NCI-H2029 (cell line): ENCODE measurements at regions not wholly inside any gene's neighbourhood (a gene's known extent, or its start where the extent isn't known, plus 50 kb on each side); places are given as distances from the start of the nearest gene placed in this dataset.

Experiments used
- DNase-seq: peaks from one replicate; lab custom pipeline; 2025; lab: John Stamatoyannopoulos, UW

- no peak for DNase-seq
These were observed 194.6 kb upstream of the PDE1C start for GRCh38 chr7:32264702-32265284.

GRCh38 chr7:32263611-32264010, 193.4 kb upstream of the PDE1C start:
- DNase-seq: no peak

GRCh38 chr7:32262315-32262714, 192.1 kb upstream of the PDE1C start:
- no peak for DNase-seq

- DNase-seq: peak; percentile 94
These were observed 189.9 kb upstream of the PDE1C start for GRCh38 chr7:32259931-32260596.

- DNase-seq: no peak
These were observed 188.1 kb upstream of the PDE1C start for GRCh38 chr7:32258265-32258664.

- DNase-seq: peak; percentile 9
These were observed 187.4 kb upstream of the PDE1C start for GRCh38 chr7:32257621-32258020.

GRCh38 chr7:32256811-32257210, 186.6 kb upstream of the PDE1C start:
- no peak for DNase-seq

- no peak for DNase-seq
These were observed 186.2 kb upstream of the PDE1C start for GRCh38 chr7:32256376-32256775.

GRCh38 chr7:32255036-32255435, 184.8 kb upstream of the PDE1C start:
- DNase-seq: no peak

- no peak for DNase-seq
These were observed 183.1 kb upstream of the PDE1C start for GRCh38 chr7:32253299-32253698.

- no peak for DNase-seq
These were observed 181.5 kb upstream of the PDE1C start for GRCh38 chr7:32251659-32252058.

- DNase-seq: no peak
These were observed 180.5 kb upstream of the PDE1C start for GRCh38 chr7:32250471-32251260.

GRCh38 chr7:32250003-32250402, 179.8 kb upstream of the PDE1C start:
- DNase-seq: no peak

GRCh38 chr7:32248522-32248921, 178.3 kb upstream of the PDE1C start:
- DNase-seq: no peak

GRCh38 chr7:32244806-32245345, 174.7 kb upstream of the PDE1C start:
- DNase-seq: no peak

- no peak for DNase-seq
These were observed 173.6 kb upstream of the PDE1C start for GRCh38 chr7:32243687-32244290.

- no peak for DNase-seq
These were observed 172.2 kb upstream of the PDE1C start for GRCh38 chr7:32242436-32242835.

- no peak for DNase-seq
These were observed 171.4 kb upstream of the PDE1C start for GRCh38 chr7:32241636-32242035.

- DNase-seq: no peak
These were observed 169.6 kb upstream of the PDE1C start for GRCh38 chr7:32239764-32240163.

GRCh38 chr7:32228601-32229000, 158.4 kb upstream of the PDE1C start:
- no peak for DNase-seq

- no peak for DNase-seq
These were observed 157.5 kb upstream of the PDE1C start for GRCh38 chr7:32227746-32228145.

- DNase-seq: no peak
These were observed 154.1 kb upstream of the PDE1C start for GRCh38 chr7:32224276-32224675.

- no peak for DNase-seq
These were observed 153.5 kb upstream of the PDE1C start for GRCh38 chr7:32223721-32224120.
